AG04450 (cell line): ENCODE measurements at regions not wholly inside any gene's neighbourhood (a gene's known extent, or its start where the extent isn't known, plus 50 kb on each side); places are given as distances from the start of the nearest gene placed in this dataset.

ENCODE experiments used
- CTCF ChIA-PET: fragments of 300-600, 350-600 bp; formaldehyde crosslinking; extraction: SDS; loops from one replicate; lab custom pipeline; 2022; ENCODE audit warnings: antibody characterized with exemption, inconsistent platforms; lab: Charles Lee
- POLR2A ChIA-PET: fragments of 350-600 bp; formaldehyde crosslinking; extraction: SDS; loops from one replicate; lab custom pipeline; 2021; ENCODE audit warnings: antibody characterized with exemption, inconsistent platforms; lab: Yijun Ruan, JAX
- DNase-seq: peaks from one replicate; pipeline ENCODE4 v3.0.0-alpha.2; 2011; ENCODE audit warnings: low read depth, low spot score
- H3K27ac ChIP-seq: one replicate; pipeline ENCODE4 v1.5.1; 2012; ENCODE audit warnings: low read depth, low read length, control low read depth
- H3K27me3 ChIP-seq: one replicate; pipeline ENCODE4 v1.6.0; 2012; ENCODE audit warnings: low read length; ENCODE audit not compliant: control insufficient read depth, insufficient read depth
- H3K4me3 ChIP-seq: 2 replicates; pipeline ENCODE4 v1.5.1; 2011; ENCODE audit warnings: mild to moderate bottlenecking, low read depth, low read length, control low read depth
- H3K9me3 ChIP-seq: 2 replicates; pipeline ENCODE4 v1.5.1; 2012; ENCODE audit warnings: low read length; ENCODE audit not compliant: control insufficient read depth, insufficient read depth
- TF ChIP-seq, protein P1 (sequence below): IDR thresholded peaks from 2 replicates; pipeline ENCODE4 v1.5.1; 2011; ENCODE audit warnings: low read depth, low read length, control low read depth, inconsistent platforms

- ChIA-PET CTCF (no interaction called here), POLR2A (interaction anchor here (0.6 kb wide), 1 partner anchor 115 kb away, joined by 3 read pairs; no protein-coding TSS in a partner anchor)
- Histone ChIP-seq H3K4me3 (no peak overlapping the region), H3K27ac (no peak overlapping the region), H3K27me3 (no peaks in the 10 kb centered on the region), H3K9me3 (no peaks in the 10 kb centered on the region)
- TF ChIP-seq, protein P1, sequence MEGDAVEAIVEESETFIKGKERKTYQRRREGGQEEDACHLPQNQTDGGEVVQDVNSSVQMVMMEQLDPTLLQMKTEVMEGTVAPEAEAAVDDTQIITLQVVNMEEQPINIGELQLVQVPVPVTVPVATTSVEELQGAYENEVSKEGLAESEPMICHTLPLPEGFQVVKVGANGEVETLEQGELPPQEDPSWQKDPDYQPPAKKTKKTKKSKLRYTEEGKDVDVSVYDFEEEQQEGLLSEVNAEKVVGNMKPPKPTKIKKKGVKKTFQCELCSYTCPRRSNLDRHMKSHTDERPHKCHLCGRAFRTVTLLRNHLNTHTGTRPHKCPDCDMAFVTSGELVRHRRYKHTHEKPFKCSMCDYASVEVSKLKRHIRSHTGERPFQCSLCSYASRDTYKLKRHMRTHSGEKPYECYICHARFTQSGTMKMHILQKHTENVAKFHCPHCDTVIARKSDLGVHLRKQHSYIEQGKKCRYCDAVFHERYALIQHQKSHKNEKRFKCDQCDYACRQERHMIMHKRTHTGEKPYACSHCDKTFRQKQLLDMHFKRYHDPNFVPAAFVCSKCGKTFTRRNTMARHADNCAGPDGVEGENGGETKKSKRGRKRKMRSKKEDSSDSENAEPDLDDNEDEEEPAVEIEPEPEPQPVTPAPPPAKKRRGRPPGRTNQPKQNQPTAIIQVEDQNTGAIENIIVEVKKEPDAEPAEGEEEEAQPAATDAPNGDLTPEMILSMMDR, result no peak
- DNase-seq, result no peak
Measured at GRCh38 chr5:67732471-67732870, 483.1 kb upstream of the PIK3R1 start.

GRCh38 chr5:67731886-67732285 lies 483.7 kb upstream of the PIK3R1 start:
- ChIA-PET POLR2A (no interaction called here), CTCF (no interaction called here)
- Histone ChIP-seq H3K4me3 (no peak overlapping the region), H3K27ac (no peak overlapping the region), H3K27me3 (no peaks in the 10 kb centered on the region), H3K9me3 (no peaks in the 10 kb centered on the region)
- no peak for DNase-seq
- TF ChIP-seq, protein P1, result no peak

- ChIA-PET POLR2A (no interaction called here), CTCF (no interaction called here)
- DNase-seq, result no peak
- Histone ChIP-seq H3K27ac (no peak overlapping the region), H3K4me3 (no peak overlapping the region), H3K9me3 (no peaks in the 10 kb centered on the region), H3K27me3 (no peaks in the 10 kb centered on the region)
- TF ChIP-seq, protein P1, result no peak
Measured at GRCh38 chr5:67730917-67731474, 484.6 kb upstream of the PIK3R1 start.

DNA sequence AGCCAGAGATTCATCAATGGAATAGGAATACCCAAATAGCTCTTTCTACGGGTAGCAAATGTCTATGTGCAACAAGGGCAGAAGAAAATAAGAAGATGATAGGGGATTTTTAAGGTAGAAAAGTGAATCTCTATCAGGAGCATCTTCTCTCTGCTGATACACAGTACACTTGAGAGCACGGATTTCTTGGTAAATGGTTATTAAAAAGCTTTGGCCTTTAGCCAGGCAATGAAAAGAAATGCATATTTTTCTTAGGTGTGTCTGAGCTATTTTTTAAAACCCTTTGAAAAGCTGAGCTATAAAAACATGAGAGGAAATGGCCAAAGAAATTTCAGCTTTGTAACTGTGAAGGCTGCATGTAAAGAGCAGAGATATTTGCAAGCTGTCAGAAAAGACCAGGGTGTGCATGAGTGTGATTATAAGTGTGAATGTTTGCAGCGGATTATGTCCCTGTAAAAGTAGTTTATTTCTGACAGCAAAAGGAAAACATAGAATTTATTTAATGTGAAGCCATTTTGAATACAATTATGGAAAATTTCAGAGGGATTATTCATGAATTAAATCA lies 487.1 kb upstream of the PIK3R1 start:
- no peaks in the 10 kb centered on the region for H3K27me3 ChIP-seq
- TF ChIP-seq, protein P1, result no peak
- no peak overlapping the region for H3K27ac ChIP-seq
- no peaks in the 10 kb centered on the region for H3K9me3 ChIP-seq
- no peak for DNase-seq
- ChIA-PET POLR2A (no interaction called here), CTCF (no interaction called here)
- H3K4me3 ChIP-seq, result no peak overlapping the region

GRCh38 chr5:67725604-67726003 lies 490.0 kb upstream of the PIK3R1 start:
- H3K27ac ChIP-seq, result no peak overlapping the region
- TF ChIP-seq, protein P1, result no peak
- no peak for DNase-seq
- POLR2A ChIA-PET, result no interaction called here
- CTCF ChIA-PET, result no interaction called here
- no peaks in the 10 kb centered on the region for H3K9me3 ChIP-seq
- no peaks in the 10 kb centered on the region for H3K27me3 ChIP-seq
- H3K4me3 ChIP-seq, result no peak overlapping the region
